ENCODE measurements at regions not wholly inside any gene's neighbourhood (a gene's known extent, or its start where the extent isn't known, plus 50 kb on each side); places are given as distances from the start of the nearest gene placed in this dataset.
"Not testable (repeated sequence)": the region's sequence is repeated elsewhere in the genome, so short reads cannot be mapped to it uniquely, and the experiment has no call there.

GRCh38 chr5:67802766-67803165 is 412.8 kb upstream of the PIK3R1 start:
- DNase-seq = no peak

- no peak for DNase-seq
Measured at GRCh38 chr5:67799732-67800234, 415.8 kb upstream of the PIK3R1 start.

- not testable (repeated sequence) for DNase-seq
Measured at GRCh38 chr5:67798470-67798869, 417.1 kb upstream of the PIK3R1 start.

- no peak for DNase-seq
Measured at GRCh38 chr5:67795781-67796477, 419.6 kb upstream of the PIK3R1 start.

GRCh38 chr5:67793966-67794365 is 421.6 kb upstream of the PIK3R1 start:
- DNase-seq = no peak

- DNase-seq = no peak
Measured at GRCh38 chr5:67793418-67793817, 422.1 kb upstream of the PIK3R1 start.

GRCh38 chr5:67792891-67793290 is 422.7 kb upstream of the PIK3R1 start:
- DNase-seq = no peak

- DNase-seq = no peak
Measured at GRCh38 chr5:67790390-67790789, 425.2 kb upstream of the PIK3R1 start.

GRCh38 chr5:67779893-67780623 is 435.5 kb upstream of the PIK3R1 start:
- DNase-seq = not testable (repeated sequence)

- no peak for DNase-seq
Measured at GRCh38 chr5:67774786-67775185, 440.8 kb upstream of the PIK3R1 start.

- no peak for DNase-seq
Measured at GRCh38 chr5:67774267-67774552, 441.3 kb upstream of the PIK3R1 start.

GRCh38 chr5:67773411-67774266 is 441.9 kb upstream of the PIK3R1 start:
- DNase-seq = no peak

GRCh38 chr5:67771791-67772190 is 443.8 kb upstream of the PIK3R1 start:
- DNase-seq = no peak

GRCh38 chr5:67771221-67771620 is 444.3 kb upstream of the PIK3R1 start:
- DNase-seq = no peak

GRCh38 chr5:67770431-67771025 is 445.0 kb upstream of the PIK3R1 start:
- DNase-seq = no peak

- no peak for DNase-seq
Measured at GRCh38 chr5:67765697-67766096, 449.9 kb upstream of the PIK3R1 start.

- DNase-seq = not testable (repeated sequence)
Measured at GRCh38 chr5:67757771-67758170, 457.8 kb upstream of the PIK3R1 start.

GRCh38 chr5:67752357-67752708 is 463.2 kb upstream of the PIK3R1 start:
- no peak for DNase-seq

GRCh38 chr5:67748165-67748690 is 467.3 kb upstream of the PIK3R1 start:
- no peak for DNase-seq

- no peak for DNase-seq
Measured at GRCh38 chr5:67747096-67747495, 468.5 kb upstream of the PIK3R1 start.

GRCh38 chr5:67746608-67747007 is 468.9 kb upstream of the PIK3R1 start:
- DNase-seq = not testable (repeated sequence)

- DNase-seq = no peak
Measured at GRCh38 chr5:67746103-67746502, 469.5 kb upstream of the PIK3R1 start.

GRCh38 chr5:67732921-67733320 is 482.6 kb upstream of the PIK3R1 start:
- DNase-seq = no peak
